ENCODE measurements at regions not wholly inside any gene's neighbourhood (a gene's known extent, or its start where the extent isn't known, plus 50 kb on each side); places are given as distances from the start of the nearest gene placed in this dataset.

DNA sequence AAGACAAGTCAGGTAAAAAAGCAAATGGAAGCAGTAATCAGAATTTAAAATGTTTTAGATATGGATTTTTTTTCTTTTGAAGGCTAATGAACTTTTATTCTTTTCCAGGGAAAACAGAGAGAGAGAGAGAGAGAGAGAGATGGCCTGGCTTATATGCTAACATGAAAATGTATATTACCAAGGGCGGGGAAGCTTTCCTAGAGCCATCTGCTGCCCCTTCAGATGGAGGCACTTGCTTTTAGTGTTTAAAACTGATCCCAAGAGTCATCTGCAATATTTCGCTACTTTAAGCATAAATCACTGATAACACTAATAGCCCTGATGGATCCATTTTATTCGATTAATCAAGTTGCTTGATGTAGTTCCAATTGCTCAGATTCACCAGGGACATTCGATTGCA is 186.1 kb upstream of the ADAMTS16 start:
- no peaks in the 10 kb centered on the region for H3K36me3 Mint-ChIP-seq (ENCODE audit: low read depth)
- H3K4me1 Mint-ChIP-seq (ENCODE audit: low read depth), result no peaks in the 10 kb centered on the region
- TF ChIP-seq, protein P1, sequence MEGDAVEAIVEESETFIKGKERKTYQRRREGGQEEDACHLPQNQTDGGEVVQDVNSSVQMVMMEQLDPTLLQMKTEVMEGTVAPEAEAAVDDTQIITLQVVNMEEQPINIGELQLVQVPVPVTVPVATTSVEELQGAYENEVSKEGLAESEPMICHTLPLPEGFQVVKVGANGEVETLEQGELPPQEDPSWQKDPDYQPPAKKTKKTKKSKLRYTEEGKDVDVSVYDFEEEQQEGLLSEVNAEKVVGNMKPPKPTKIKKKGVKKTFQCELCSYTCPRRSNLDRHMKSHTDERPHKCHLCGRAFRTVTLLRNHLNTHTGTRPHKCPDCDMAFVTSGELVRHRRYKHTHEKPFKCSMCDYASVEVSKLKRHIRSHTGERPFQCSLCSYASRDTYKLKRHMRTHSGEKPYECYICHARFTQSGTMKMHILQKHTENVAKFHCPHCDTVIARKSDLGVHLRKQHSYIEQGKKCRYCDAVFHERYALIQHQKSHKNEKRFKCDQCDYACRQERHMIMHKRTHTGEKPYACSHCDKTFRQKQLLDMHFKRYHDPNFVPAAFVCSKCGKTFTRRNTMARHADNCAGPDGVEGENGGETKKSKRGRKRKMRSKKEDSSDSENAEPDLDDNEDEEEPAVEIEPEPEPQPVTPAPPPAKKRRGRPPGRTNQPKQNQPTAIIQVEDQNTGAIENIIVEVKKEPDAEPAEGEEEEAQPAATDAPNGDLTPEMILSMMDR (IDR thresholded peaks at IDR 0.05), result no peak
- H3K4me3 Mint-ChIP-seq, result no peak overlapping the region
- no peaks in the 10 kb centered on the region; the same call in none of the 2 replicates for H3K9me3 Mint-ChIP-seq
- H3K27ac Mint-ChIP-seq, result no peak overlapping the region
- peaks cover 8% of the 10 kb centered on the region for H3K27me3 Mint-ChIP-seq (ENCODE audit: insufficient read depth)
- no peak for DNase-seq

DNA sequence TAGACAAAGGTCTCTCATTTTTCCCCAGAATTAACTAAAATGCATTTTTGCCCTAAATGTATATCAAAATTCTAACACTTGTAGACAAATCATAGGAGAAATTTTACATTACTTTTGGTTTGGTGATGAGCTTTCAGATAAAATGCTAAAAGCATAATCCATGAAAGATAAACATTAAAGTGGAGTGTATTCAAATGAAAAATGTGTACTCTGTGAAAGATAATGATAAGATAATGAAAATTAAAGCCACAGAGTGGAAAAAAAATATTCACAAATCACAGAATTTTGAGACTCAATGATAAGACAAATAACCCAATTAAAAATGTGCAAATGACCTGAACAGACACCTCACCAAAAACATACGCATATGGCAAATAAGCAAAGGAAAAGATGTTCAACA is 176.9 kb upstream of the ADAMTS16 start:
- TF ChIP-seq, protein P1 (IDR thresholded peaks at IDR 0.05), result no peak
- no peak for DNase-seq
- Mint-ChIP-seq H3K27me3 (ENCODE audit: insufficient read depth) (peaks cover 4% of the 10 kb centered on the region), H3K4me3 (no peak overlapping the region), H3K27ac (no peak overlapping the region), H3K4me1 (ENCODE audit: low read depth) (no peaks in the 10 kb centered on the region), H3K36me3 (ENCODE audit: low read depth) (no peaks in the 10 kb centered on the region), H3K9me3 (peaks cover 8% of the 10 kb centered on the region)

DNA sequence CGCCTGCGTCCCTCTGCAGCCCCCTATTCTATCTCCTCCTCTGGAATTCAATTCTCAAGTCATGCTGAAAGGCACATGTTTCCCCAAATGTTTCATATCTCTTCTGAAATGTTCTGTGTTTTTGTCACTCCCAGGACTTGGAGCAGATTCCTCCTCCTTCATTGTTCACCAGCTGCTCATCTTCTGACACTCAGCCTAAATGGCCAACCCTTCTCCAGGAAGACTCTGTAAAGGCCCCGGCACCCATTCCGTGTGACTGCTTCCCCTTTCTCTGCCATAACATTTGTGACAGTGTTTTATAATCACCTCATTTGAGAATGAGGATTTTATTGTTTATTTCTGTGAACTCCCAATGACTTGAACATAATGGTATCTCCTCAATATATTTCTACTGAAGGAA is 170.8 kb upstream of the ADAMTS16 start:
- Mint-ChIP-seq H3K4me1 (ENCODE audit: low read depth) (no peaks in the 10 kb centered on the region), H3K36me3 (ENCODE audit: low read depth) (no peaks in the 10 kb centered on the region), H3K9me3 (no peaks in the 10 kb centered on the region; the same call in 1 of the 2 replicates), H3K27me3 (ENCODE audit: insufficient read depth) (no peaks in the 10 kb centered on the region; the same call in 1 of the 2 replicates), H3K4me3 (no peak overlapping the region), H3K27ac (no peak overlapping the region)
- TF ChIP-seq, protein P1 (IDR thresholded peaks at IDR 0.05), result no peak
- DNase-seq, result no peak

DNA sequence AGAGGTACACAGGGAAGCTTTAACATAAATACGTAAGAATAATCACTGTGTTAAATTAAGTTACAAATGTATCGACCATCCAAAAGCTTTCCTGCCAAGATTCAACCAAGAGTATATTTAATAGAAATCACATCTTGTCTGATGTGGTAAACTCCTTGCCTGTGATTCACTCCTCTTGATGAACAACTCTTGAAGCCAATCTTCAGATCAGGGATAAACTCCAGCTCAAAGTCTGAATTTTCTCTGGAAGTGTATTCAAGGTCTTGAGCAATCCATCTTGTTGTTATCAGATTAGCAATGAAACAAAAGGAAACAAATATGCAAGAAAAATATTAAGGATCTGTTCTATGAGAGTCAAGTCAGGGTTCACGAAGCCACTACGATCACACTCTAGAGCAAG is 170.0 kb upstream of the ADAMTS16 start:
- TF ChIP-seq, protein P1 (IDR thresholded peaks at IDR 0.05), result no peak
- H3K36me3 Mint-ChIP-seq (ENCODE audit: low read depth), result no peaks in the 10 kb centered on the region
- no peak overlapping the region for H3K27ac Mint-ChIP-seq
- no peak for DNase-seq
- no peaks in the 10 kb centered on the region; the same call in 1 of the 2 replicates for H3K9me3 Mint-ChIP-seq
- no peak overlapping the region for H3K4me3 Mint-ChIP-seq
- no peaks in the 10 kb centered on the region; the same call in 1 of the 2 replicates for H3K27me3 Mint-ChIP-seq (ENCODE audit: insufficient read depth)
- H3K4me1 Mint-ChIP-seq (ENCODE audit: low read depth), result no peaks in the 10 kb centered on the region

- TF ChIP-seq, protein P1 (IDR thresholded peaks at IDR 0.05), result no peak
These were observed 163.2 kb upstream of the ADAMTS16 start for GRCh38 chr5:4976902-4977301.

More at GRCh38 chr5:4976902-4977301, 163.2 kb upstream of the ADAMTS16 start:
- Mint-ChIP-seq H3K9me3 (peaks cover 3% of the 10 kb centered on the region; the same call in 1 of the 2 replicates), H3K36me3 (ENCODE audit: low read depth) (no peaks in the 10 kb centered on the region), H3K27me3 (ENCODE audit: insufficient read depth) (no peaks in the 10 kb centered on the region; the same call in 1 of the 2 replicates), H3K4me3 (no peak overlapping the region), H3K4me1 (ENCODE audit: low read depth) (peaks cover 11% of the 10 kb centered on the region; the same call in 1 of the 2 replicates), H3K27ac (no peak overlapping the region)
- no peak for DNase-seq
